HK-2 (cell line): ENCODE measurements at regions not wholly inside any gene's neighbourhood (a gene's known extent, or its start where the extent isn't known, plus 50 kb on each side); places are given as distances from the start of the nearest gene placed in this dataset.

ENCODE experiments used
- DNase-seq: peaks from one replicate; pipeline ENCODE4 v3.0.0-alpha.2; 2018; ENCODE audit not compliant: unreplicated experiment

DNA sequence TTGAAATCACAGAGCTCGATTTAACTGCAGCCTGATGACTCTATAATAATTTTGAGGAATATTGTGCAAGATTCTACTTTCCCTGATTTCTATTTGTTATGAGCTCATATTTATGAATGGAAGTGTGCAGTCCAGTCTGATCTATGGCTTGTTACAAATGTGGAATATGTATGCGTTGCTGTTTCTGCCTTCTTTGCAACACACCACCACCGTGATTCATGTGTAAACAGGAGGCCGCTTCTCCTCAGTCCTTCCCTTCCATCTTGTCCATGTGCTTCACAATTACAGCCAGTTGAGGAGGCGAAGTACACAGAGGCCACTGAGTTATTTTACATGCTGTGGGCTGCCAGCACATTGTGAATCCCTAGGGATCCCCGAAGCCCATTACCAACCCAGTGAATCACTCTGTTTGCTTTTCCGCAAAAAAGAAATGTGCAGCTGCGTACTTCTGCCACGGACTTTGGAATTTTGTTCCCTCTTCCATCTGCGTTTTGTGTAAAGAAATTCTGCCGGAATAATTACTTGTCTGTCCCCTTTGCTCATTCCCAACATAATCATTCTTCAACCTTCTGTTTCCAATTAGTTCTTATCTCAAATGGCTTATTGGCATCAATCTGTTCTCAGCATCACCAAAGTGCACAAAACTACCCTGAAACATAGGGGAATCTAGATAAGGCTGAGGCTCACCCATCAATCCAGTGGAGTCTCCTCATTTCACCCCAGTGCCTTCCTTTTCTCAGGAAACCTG, 551.6 kb upstream of the CITED2 start:
- no peak for DNase-seq

DNA sequence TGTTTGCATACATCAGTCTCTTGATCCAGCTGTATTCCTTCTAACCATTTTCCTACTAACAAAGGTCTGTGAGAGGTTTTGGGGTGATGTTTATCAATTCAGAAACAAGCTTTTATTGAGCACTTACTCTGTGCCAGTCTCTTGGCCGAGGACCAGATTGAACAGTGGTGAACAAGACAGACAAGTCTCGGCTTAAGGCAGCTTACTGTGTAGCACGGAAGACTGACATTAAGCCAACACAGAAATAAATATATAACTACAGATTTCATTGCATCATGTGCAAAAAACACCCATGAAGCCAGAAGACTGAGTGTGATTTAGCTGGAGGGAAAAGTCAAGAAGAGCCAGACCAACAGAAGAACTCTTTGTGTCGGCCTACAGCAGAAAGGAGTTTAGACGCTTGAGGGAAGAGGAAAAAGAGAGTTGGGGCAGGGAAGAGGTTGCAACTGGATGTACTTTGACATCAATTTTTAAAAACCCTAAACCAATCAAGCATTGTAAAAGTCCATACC, 549.6 kb upstream of the CITED2 start:
- DNase-seq = no peak

DNA sequence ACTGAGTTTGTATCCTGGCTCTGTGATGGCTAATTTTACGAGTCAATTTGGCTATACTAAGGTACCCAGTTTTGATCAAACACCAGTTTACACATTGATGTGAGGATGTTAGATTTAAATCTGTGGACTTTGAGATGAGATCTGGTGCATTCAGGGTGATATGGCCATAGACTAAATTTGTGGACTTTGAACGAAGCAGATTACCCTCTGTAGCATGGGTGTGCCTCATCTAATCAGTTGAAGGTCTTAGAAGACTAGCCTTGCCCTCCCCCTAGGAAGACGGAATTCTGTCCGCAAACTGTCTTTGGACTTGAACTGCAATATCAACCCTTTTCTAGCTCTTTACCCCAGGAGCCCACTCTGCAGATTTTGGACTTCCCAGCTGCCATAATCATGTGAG, 547.8 kb upstream of the CITED2 start:
- DNase-seq = no peak

DNA sequence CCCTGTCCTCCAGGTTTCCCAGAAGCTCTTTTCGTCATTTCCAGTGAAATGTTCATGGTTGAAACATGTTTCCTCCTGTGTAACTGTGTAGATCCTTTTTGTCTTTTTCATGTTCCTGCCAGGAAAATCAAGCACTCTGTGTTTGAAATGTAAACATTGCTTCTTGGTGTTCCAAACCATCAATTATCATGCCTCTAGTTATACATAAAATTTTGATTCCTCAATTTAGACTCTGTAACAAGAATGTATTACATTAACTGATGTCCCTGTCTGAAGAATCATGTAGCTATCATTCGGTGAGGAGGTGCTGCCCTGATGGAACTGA, 546.3 kb upstream of the CITED2 start:
- DNase-seq = no peak

DNA sequence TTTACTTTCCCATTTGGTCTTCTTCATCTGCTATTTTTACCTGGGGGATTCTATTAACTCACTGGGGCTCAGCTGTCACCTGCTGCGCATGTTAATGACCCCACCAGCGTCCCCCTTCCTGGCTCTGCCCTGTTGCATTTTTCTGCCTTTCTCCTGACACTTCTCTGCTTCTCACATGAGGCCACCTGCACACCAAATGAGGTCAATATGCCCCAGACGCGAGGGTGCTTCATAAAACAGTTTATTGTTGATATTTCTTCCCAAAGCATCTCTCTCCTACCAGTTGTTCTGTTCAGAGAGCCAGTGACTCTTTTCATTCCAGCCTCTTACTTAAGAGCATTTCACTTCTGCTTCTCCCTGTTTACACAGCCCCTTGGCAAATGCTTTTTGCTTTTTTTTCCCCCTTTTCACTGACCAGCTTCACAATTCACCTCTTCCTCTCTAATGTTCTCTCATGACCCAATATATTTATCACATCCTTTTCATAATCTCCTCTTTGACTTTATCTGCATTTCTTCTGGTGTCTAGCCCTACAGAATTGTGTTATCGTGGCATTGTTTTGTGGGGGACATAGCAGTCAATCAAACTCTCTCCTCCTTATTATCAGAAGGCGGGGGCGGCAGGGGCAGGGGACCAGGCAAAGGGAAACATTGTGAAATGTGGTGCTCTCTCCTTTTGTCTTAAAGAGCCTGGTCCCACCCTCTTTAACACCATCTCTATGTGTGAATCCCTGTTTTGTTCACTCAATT, 545.8 kb upstream of the CITED2 start:
- no peak for DNase-seq

DNA sequence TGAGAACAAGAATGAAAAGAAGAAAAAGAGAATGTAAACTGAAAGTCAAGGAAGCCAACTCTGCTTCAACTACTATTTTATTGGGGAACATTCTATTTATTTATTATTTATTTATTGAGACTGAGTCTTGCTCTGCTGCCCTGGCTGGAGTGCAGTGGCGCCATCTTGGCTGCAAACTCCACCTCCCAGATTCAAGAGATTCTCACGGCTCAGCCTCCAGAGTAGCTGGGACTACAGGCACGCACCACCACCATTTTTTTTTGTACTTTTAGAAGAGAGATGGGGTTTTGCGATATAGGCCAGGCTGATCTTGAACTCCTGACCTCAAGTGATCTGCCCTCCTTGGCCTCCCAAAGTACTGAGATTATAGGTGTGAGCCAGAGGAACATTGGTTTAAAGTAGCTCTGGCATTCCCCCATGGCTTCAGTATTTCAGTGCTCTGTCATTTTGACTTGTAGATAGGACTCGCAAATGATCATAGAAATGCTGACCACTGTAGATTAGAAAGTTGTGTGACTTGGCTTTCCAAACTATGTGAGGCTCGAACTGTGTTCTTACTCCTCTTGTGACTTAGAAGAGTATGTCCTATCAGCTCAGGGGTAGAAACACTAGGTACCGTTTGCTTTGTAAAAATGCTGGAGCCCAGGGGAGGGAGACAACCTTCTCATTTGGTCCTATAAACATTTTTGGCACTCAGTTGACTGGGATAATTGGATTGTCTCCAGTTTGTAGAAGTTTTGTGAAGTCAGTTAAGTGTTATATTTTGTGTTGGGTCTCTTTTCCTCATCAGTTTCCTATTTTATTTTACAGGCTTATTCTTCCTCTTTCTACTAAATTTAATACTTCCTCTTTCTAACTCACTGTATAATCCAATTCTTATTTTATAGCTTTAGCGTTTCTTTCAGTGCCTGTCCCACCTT, 544.9 kb upstream of the CITED2 start:
- no peak for DNase-seq

DNA sequence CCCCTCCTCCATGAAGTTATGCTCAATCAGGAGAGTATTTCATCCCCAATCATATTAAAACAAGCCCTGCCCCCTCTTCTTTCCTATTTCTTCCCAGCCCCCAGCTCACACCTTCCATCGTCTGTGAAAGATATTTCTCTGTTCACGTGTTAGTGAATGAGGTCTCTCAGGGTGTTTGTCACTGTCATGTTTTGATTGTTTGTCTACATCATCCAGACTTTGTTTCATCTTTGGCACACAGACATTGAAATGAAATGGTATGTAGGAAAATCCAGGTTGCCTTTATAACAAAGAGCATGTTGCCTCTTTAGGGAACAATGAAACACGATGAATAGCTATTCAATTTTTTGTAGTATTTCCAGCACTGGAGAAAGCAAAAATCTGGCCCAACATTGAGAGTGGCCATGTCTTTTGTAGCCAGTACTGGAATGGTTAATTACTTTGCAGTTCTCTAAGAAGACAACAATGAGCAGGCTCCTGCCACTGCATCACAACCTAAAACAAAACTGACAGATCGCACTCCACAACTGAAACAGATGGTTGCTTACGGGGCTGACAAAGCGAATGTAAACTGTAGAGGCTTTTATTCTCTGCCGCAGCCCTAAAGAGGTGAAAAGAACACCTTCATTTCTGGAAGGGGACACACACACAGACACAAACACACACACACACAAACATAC, 543.6 kb upstream of the CITED2 start:
- DNase-seq = no peak

DNA sequence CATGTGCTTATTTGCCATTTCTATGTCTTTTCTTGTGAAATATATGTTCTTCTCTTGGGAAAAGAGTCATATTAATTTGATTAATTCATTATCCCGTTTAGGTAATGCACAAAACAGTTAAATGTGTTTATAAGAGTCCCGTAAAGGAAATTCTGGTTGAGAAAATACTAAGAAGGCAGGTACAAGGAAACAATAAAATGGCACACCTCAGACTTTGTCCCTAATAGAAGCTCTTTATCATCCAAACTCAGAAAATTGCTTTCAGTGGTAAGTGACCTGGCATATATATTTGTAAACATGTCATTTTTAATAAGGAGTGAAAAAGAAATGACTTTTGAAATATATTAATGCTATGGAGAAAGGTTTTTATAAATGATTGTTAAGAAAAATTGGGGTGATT, 540.5 kb upstream of the CITED2 start:
- no peak for DNase-seq

DNA sequence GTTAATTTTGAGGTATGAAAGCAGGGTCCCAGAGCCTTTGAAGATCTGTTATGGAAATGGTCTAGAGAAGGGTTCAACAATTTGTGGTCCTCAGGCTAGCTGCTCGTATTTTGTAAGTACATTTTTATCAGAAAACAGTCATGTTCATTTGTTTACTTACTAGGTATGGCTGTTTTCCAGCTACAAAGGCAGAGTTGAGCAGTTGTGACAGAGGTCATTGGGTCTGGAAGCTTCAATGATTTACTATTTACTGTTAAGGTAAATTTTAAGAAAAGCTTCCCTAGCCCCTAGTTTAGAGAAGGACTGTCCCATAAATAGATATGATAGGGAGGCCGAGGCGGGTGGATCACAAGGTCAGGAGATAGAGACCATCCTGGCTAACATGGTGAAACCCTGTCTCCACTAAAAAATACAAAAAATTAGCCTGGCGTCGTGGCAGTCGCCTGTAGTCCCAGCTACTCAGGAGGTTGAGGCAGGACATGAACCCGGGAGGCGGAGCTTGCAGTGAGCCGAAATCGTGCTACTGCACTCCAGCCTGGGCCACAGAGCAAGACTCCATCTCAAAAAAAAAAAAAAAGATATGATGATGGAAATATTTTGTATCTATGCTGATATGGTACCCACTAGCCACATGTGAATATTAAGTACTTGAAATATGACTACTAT, 538.4 kb upstream of the CITED2 start:
- no peak for DNase-seq

DNA sequence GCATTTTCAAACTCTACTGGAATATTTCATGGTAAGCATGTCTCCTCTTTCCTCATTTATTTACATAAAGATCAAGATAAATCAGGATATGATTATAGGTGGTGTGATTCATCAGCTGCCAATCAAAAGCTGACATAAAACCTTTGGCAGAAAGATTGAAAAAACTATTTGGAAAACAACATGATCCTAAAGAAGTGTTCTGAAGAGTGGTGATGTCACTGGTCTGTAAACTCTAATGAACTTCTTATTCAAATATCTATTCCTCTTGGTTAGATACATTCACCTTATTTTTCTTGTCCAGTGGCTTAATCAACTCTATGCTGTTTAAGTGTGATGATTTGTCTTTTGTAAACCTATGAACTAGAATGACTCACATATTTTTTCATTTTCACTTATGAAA, 535.5 kb upstream of the CITED2 start:
- DNase-seq = no peak

DNA sequence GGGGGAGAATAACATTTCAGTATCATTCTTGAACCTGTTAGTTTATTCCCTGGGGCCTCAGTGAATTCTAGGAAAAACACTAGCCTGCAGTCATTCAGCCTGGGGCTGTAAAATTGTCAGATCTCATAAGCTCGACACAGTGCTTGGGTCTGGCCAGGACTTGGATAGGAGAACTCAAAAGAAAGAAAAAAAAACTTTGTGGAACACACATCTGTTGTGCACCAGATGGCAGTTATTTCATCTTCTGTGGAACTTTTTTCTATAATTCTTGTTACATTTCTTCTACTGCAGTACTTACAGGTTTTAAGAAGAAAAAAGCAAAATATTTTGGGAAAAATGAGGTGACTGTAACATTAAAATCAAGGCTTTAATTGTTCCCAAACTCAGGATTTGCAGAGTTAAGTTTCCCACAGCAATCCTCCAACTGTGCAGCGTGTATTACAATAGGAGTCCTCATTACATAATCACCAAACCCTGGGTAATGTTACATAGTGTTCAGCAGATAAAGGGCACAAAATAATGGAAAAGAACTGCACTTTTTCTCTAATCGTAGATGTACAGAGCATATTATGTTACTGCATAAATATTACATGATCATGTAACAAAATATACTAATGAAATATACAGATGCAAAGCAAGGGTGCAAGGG, 531.1 kb upstream of the CITED2 start:
- DNase-seq = no peak

DNA sequence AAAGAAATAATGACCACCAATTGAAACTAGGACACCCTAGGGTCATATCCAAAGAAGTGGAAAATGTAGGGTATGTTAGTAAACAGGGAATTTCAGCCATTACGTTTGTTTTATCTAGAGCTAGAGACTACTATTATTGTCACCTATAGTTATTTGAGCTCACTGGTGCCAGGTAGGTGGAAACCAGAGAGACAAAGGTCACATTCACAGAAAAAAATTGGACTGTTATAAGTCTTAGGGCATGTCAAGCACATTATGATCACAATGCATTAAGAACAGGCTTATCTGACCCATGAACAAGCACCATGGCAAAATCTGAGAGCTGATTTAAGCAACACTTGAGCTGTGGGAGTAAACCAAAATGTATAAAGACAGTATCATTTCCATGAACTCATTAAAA, 530.1 kb upstream of the CITED2 start:
- DNase-seq = no peak

DNA sequence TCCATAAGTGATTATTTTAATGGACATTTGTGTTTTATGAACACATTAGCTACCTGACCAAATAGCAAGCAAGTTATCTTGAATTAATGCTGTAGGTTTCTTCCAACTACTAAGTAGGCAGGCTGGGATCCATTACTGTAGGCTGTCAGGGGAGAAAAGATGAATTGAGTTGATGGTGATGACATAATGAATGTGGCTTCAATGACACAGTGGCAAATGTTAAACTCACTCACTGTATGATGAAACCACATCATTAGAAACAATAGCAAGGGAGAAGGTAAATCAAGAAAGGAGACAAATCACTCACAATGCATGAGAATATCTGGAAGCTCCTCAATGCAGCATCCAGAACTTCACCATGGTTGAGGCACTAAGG, 529.7 kb upstream of the CITED2 start:
- no peak for DNase-seq

DNA sequence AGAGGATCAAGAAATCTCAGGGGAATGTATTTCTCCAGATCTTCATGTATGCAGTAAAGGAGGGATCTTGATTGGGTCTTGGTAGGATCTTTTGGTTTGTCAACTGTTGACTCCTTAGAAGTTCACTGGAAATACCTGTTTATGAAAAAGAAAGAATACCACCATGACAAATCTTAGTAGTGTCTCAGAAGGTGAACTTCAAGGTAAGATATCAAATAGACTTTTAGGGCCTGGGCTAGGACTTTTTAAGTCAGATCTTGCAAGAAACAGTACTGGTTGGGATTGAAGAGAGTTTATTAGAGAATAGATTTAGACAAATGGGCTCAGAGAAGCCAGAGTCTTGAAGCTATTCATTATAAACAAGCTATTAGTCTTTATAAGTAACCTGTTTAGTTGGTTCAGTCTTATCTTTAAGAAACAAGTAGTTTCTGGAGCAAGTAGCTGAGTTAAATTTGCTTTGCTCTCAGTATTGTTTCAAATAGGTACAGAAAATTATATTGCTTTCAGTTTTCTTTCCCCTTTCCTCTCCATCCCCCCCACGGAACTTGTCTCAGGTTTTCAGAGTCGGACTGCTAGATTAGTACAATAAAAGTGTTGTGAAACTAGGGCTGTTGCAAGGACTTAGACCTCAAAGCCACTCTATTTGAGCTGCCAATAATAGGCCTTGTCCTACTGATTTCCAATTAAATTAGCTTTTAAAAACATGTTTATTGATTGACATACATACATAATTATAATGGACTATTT, 529.1 kb upstream of the CITED2 start:
- DNase-seq = no peak

DNA sequence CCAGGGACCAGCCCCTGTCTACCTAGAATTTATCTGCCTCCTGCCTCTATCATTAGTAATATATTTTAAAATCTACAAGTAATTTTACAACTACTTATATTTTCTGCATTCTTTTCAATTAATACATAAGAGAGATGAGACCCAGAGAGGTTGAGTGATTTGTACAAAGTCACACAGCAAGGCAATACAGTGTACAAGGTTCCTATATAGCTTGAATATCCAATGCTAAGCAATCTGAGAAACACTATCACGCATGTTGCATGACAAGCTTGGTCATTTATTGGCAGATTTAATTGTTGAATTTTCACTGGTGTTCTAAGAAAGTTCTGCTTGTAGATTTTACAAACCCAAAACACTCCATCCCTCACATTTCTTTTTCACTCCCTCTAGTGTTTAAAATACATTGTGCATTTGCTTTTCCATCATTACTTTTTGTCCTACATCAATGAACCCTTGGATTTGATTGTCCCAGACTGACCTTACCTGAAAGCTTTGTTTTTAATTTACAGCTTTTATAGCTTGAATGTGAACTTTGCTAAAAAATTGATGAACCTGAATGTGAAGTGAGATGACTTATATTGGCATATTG, 520.9 kb upstream of the CITED2 start:
- DNase-seq = no peak

DNA sequence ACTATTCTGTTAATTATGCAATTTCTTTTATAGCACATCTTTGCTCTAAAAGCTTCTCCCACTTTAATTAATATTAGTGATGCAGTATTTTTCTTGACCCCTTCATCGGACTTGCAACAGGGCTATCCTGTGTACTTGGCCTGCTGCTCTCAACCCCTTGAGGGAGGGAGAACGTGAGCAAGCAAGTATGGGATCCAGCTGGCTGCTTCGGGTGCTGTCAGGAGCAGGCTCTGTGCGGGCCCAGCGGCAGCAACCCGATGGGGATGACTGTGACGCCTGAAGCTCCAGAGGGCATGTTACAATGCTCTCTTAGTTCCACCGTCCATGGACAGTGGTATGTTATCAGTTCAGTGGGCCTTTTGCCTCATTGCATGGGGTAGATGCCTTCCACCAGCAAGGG, 519.8 kb upstream of the CITED2 start:
- DNase-seq = no peak

DNA sequence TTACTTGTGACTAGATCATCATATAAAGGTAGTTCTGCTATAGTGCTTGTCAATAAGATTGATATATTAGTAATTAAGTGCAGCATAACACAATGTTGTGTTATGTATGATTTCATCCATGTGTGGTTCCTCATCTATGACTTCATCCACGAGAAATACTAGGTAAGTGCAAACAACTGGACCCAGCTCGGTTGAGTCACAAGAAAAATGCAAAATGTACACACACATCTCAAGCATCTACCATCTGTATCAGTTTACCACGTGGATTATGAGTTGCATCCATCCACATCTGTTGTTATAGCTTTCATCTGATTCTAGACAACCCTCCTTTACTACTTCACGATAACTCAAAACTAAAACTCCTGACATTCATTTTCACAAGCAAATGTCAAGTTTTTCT, 517.0 kb upstream of the CITED2 start:
- DNase-seq = no peak

DNA sequence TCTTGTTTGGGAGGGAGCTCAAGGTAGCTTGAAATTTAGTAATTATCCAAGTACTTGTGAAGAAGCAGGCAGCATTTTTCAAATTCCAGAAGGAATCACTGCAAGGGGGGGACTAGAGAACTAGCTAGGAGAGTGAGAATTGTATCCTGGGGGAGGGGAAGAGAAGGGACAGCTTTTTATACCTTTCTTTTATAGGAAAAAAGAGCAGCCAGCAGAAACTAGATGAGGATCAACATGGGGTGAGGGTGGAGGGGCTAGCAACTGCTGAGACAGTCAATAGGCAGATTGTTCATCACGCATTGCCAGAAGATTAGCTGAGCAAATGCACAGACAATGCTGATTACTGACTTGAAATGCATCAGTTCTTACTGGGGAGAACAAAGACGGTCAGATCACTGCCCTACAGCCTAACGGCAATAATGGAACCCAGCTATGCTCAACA, 514.3 kb upstream of the CITED2 start:
- DNase-seq = no peak

DNA sequence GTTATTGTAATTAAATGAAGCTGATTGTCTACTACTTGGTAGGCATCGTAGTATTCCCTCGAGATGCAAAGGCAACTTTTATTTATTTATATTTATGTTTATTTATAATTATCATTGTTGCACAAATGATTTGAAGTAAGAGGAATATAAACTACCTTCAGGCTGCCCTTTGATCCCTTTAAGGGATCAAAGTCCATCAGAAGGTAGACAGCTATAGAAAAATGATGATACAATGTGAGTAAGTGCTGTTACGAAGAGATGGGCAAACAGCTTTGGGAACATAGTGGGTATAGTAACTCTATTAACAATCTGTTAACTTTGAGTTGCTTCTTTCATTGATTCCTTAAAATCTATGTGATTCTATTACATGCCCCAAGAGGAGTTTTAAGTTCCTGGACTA, 512.8 kb upstream of the CITED2 start:
- DNase-seq = no peak

DNA sequence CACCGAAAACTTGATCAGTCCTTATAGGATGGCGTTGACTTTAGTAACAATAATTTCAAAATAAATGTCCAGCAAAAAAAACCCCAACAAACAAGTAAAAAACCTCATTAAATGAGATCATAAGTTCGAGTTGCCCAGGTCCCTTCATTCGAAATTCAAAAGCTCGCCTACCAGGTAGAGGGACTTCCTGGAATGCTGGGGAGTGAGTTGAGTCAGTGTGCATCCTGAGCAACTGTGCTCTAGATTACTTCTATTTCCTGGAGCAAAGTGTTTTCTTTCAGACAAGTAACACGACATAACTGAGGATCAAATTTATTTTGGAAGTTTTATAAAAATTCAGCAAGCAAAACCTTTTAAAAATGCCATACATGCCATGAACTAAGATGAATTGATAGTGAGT, 511.9 kb upstream of the CITED2 start:
- DNase-seq = no peak
